Activated CD8-positive, alpha-beta T cell treated with anti-CD3 and anti-CD28 coated beads for 36 hours (primary cell): ENCODE measurements at regions not wholly inside any gene's neighbourhood (a gene's known extent, or its start where the extent isn't known, plus 50 kb on each side); places are given as distances from the start of the nearest gene placed in this dataset.

Experiments used
- ATAC-seq: fragments of 200-7000 bp; cut with Tn5 transposase; one replicate; pipeline ENCODE4 v1.10.0; 2021; ENCODE audit warnings: mild to moderate bottlenecking, moderate library complexity
- CTCF ChIA-PET: fragments of 350-600 bp; sonication (Branson Sonifier 250); formaldehyde crosslinking; loops from one replicate; lab custom pipeline; 2021; ENCODE audit warnings: antibody characterized with exemption; lab: Charles Lee
- POLR2A ChIA-PET: fragments of 350-600 bp; sonication (Branson Sonifier 250); formaldehyde crosslinking; loops from one replicate; lab custom pipeline; 2021; ENCODE audit warnings: antibody characterized with exemption; lab: Charles Lee
- DNase-seq: peaks from one replicate; pipeline ENCODE4 v3.0.0-alpha.2; 2020
- H3K27ac Mint-ChIP-seq: one replicate; pipeline ENCODE4 v1.8.0; 2021; ENCODE audit warnings: mild to moderate bottlenecking, mixed read lengths
- H3K27me3 Mint-ChIP-seq: one replicate; pipeline ENCODE4 v1.8.0; 2021; ENCODE audit warnings: mixed read lengths
- H3K36me3 Mint-ChIP-seq: one replicate; pipeline ENCODE4 v1.8.0; 2021; ENCODE audit warnings: low read depth, mixed read lengths
- H3K4me1 Mint-ChIP-seq: one replicate; pipeline ENCODE4 v1.8.0; 2021; ENCODE audit warnings: low read depth, mixed read lengths
- H3K4me3 Mint-ChIP-seq: one replicate; pipeline ENCODE4 v1.8.0; 2021; ENCODE audit warnings: mild to moderate bottlenecking, moderate library complexity, mixed read lengths
- H3K9me3 Mint-ChIP-seq: one replicate; pipeline ENCODE4 v1.8.0; 2021; ENCODE audit warnings: mixed read lengths
- CTCF ChIP-seq: fragments of 200-600 bp; IDR thresholded peaks from one replicate; pipeline ENCODE4 v1.8.0; 2022; ENCODE audit warnings: antibody characterized with exemption, mild to moderate bottlenecking
- intact Hi-C: fragments of 100-400 bp; cut with micrococcal nuclease; formaldehyde crosslinking; loops from one replicate; pipeline ENCODE4 v1.10.0; 2022

- ChIA-PET CTCF (no interaction called here), POLR2A (no interaction called here)
- TF ChIP-seq CTCF: no peak
- H3K4me3 Mint-ChIP-seq: no peak overlapping the region
- no peaks in the 10 kb centered on the region for H3K4me1 Mint-ChIP-seq
- no peak for DNase-seq
- intact Hi-C loops: no loop called here
- no peak for ATAC-seq
- H3K27ac Mint-ChIP-seq: no peak overlapping the region
- H3K9me3 Mint-ChIP-seq: no peaks in the 10 kb centered on the region
- no peaks in the 10 kb centered on the region for H3K36me3 Mint-ChIP-seq
- H3K27me3 Mint-ChIP-seq: no peaks in the 10 kb centered on the region
These were observed 329.0 kb upstream of the PROK2 start for GRCh38 chr3:72113964-72114363.

GRCh38 chr3:72113564-72113963 is 328.6 kb upstream of the PROK2 start:
- no peaks in the 10 kb centered on the region for H3K9me3 Mint-ChIP-seq
- H3K4me1 Mint-ChIP-seq: no peaks in the 10 kb centered on the region
- H3K27me3 Mint-ChIP-seq: no peaks in the 10 kb centered on the region
- TF ChIP-seq CTCF: no peak
- DNase-seq (no peak), ATAC-seq (no peak)
- POLR2A ChIA-PET: no interaction called here
- CTCF ChIA-PET: interaction anchor here (1.3 kb wide), 1 partner anchor 12 kb away, joined by 3 read pairs; no protein-coding TSS in a partner anchor
- no peak overlapping the region for H3K27ac Mint-ChIP-seq
- no peaks in the 10 kb centered on the region for H3K36me3 Mint-ChIP-seq
- no peak overlapping the region for H3K4me3 Mint-ChIP-seq
- intact Hi-C loops: no loop called here

GRCh38 chr3:72112435-72112834 is 327.5 kb upstream of the PROK2 start:
- POLR2A ChIA-PET: no interaction called here
- TF ChIP-seq CTCF: no peak
- CTCF ChIA-PET: interaction anchor here (1.3 kb wide), 1 partner anchor 11 kb away, joined by 3 read pairs; no protein-coding TSS in a partner anchor
- Mint-ChIP-seq H3K4me1 (no peaks in the 10 kb centered on the region), H3K4me3 (no peak overlapping the region), H3K27me3 (no peaks in the 10 kb centered on the region), H3K36me3 (no peaks in the 10 kb centered on the region), H3K27ac (no peak overlapping the region), H3K9me3 (no peaks in the 10 kb centered on the region)
- intact Hi-C loops: no loop called here
- ATAC-seq (no peak), DNase-seq (no peak)

GRCh38 chr3:72111265-72112205 is 326.6 kb upstream of the PROK2 start:
- Mint-ChIP-seq H3K27ac (no peak overlapping the region), H3K4me3 (no peak overlapping the region), H3K27me3 (no peaks in the 10 kb centered on the region), H3K9me3 (no peaks in the 10 kb centered on the region), H3K4me1 (no peaks in the 10 kb centered on the region), H3K36me3 (no peaks in the 10 kb centered on the region)
- no peak for TF ChIP-seq CTCF
- POLR2A ChIA-PET: interaction anchor here (1.0 kb wide), 1 partner anchor 11 kb away, joined by 3 read pairs; no protein-coding TSS in a partner anchor
- CTCF ChIA-PET: no interaction called here
- ATAC-seq (no peak), DNase-seq (no peak)
- intact Hi-C loops: no loop called here
